Liver (tissue), 3 donors: ENCODE measurements at regions not wholly inside any gene's neighbourhood (a gene's known extent, or its start where the extent isn't known, plus 50 kb on each side); places are given as distances from the start of the nearest gene placed in this dataset.

Experiments
- GABPA ChIP-seq, 2 donors: IDR thresholded peaks in 1 of 2; conservative IDR thresholded peaks in 1 of 2; 2 replicates each; pipeline ENCODE4 v1.6.1; 2016; ENCODE audit warnings: antibody characterized with exemption in 2 of 2, mild to moderate bottlenecking in 1 of 2, moderate library complexity in 1 of 2
- HNF4A ChIP-seq, 2 donors: conservative IDR thresholded peaks; 2 replicates each; pipeline ENCODE4 v1.6.1; 2016; ENCODE audit warnings: antibody characterized with exemption in 2 of 2, mild to moderate bottlenecking in 2 of 2
- HNF4G ChIP-seq: IDR thresholded peaks from 2 replicates; pipeline ENCODE4 v1.6.1; 2016; ENCODE audit warnings: antibody characterized with exemption
- JUND ChIP-seq, 2 donors: IDR thresholded peaks; 2 replicates each; pipeline ENCODE4 v1.6.1; 2016; ENCODE audit warnings: antibody characterized with exemption in 2 of 2
- RAD21 ChIP-seq, 2 donors: IDR thresholded peaks; 2 replicates each; pipeline ENCODE4 v1.6.1; 2016; ENCODE audit warnings: antibody characterized with exemption in 2 of 2, mild to moderate bottlenecking in 2 of 2
- RXRA ChIP-seq, 2 donors: IDR thresholded peaks; 2 replicates each; pipeline ENCODE4 v1.6.1; 2017 to 2018; ENCODE audit warnings: antibody characterized with exemption in 2 of 2, mild to moderate bottlenecking in 1 of 2
- SP1 ChIP-seq: IDR thresholded peaks from 2 replicates; pipeline ENCODE4 v1.6.1; 2018; ENCODE audit warnings: antibody characterized with exemption, mild to moderate bottlenecking
- TAF1 ChIP-seq: conservative IDR thresholded peaks from 2 replicates; pipeline ENCODE4 v1.6.1; 2016; ENCODE audit warnings: antibody characterized with exemption, mild to moderate bottlenecking
- YY1 ChIP-seq: IDR thresholded peaks from 2 replicates; pipeline ENCODE4 v1.6.1; 2016; ENCODE audit warnings: antibody characterized with exemption, mild to moderate bottlenecking
- TF ChIP-seq, protein P1 (sequence below): fragments of 150-350 bp; IDR thresholded peaks from 2 replicates; pipeline ENCODE4 v1.5.1; 2017; ENCODE audit warnings: improper control_type of control experiment, low read depth, low read length; ENCODE audit not compliant: missing input control
- TF ChIP-seq, protein P2 (sequence below): IDR thresholded peaks from 2 replicates; pipeline ENCODE4 v1.6.1; 2016; ENCODE audit warnings: antibody characterized with exemption
- TF ChIP-seq, protein P3 (sequence below): IDR thresholded peaks from 2 replicates; pipeline ENCODE4 v1.6.1; 2016; ENCODE audit warnings: antibody characterized with exemption
- TF ChIP-seq, protein P4 (sequence below): IDR thresholded peaks from 2 replicates; pipeline ENCODE4 v1.6.1; 2016; ENCODE audit warnings: antibody characterized with exemption, mild to moderate bottlenecking
- donor health status: healthy.
- donor health status: healthy.

DNA sequence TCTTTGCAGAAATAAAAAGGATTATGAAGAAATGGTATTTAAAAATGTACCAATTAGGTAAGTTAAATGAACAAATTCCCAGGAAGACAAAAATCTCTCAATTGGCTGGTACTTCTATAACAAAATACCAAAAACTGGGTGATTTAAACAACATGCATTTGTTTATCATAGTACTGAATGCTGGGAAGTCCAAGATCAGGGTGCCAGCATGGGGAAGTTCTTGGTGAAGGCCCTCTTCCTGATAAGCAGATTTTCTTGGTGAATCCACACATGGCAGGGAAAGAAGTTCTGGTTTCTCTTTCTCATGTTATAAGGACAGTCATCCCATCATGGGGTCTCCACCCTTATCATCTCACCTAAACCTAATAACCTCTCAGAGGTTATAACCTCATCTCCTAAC, 271.6 kb upstream of the SETBP1 start:
- TF ChIP-seq, protein P1, sequence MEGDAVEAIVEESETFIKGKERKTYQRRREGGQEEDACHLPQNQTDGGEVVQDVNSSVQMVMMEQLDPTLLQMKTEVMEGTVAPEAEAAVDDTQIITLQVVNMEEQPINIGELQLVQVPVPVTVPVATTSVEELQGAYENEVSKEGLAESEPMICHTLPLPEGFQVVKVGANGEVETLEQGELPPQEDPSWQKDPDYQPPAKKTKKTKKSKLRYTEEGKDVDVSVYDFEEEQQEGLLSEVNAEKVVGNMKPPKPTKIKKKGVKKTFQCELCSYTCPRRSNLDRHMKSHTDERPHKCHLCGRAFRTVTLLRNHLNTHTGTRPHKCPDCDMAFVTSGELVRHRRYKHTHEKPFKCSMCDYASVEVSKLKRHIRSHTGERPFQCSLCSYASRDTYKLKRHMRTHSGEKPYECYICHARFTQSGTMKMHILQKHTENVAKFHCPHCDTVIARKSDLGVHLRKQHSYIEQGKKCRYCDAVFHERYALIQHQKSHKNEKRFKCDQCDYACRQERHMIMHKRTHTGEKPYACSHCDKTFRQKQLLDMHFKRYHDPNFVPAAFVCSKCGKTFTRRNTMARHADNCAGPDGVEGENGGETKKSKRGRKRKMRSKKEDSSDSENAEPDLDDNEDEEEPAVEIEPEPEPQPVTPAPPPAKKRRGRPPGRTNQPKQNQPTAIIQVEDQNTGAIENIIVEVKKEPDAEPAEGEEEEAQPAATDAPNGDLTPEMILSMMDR, result no peak
- TF ChIP-seq, protein P2, sequence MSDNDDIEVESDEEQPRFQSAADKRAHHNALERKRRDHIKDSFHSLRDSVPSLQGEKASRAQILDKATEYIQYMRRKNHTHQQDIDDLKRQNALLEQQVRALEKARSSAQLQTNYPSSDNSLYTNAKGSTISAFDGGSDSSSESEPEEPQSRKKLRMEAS, result no peak
- TF ChIP-seq, protein P3, sequence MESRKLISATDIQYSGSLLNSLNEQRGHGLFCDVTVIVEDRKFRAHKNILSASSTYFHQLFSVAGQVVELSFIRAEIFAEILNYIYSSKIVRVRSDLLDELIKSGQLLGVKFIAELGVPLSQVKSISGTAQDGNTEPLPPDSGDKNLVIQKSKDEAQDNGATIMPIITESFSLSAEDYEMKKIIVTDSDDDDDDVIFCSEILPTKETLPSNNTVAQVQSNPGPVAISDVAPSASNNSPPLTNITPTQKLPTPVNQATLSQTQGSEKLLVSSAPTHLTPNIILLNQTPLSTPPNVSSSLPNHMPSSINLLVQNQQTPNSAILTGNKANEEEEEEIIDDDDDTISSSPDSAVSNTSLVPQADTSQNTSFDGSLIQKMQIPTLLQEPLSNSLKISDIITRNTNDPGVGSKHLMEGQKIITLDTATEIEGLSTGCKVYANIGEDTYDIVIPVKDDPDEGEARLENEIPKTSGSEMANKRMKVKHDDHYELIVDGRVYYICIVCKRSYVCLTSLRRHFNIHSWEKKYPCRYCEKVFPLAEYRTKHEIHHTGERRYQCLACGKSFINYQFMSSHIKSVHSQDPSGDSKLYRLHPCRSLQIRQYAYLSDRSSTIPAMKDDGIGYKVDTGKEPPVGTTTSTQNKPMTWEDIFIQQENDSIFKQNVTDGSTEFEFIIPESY, result no peak
- TF ChIP-seq SP1, result no peak
- TF ChIP-seq, protein P4, sequence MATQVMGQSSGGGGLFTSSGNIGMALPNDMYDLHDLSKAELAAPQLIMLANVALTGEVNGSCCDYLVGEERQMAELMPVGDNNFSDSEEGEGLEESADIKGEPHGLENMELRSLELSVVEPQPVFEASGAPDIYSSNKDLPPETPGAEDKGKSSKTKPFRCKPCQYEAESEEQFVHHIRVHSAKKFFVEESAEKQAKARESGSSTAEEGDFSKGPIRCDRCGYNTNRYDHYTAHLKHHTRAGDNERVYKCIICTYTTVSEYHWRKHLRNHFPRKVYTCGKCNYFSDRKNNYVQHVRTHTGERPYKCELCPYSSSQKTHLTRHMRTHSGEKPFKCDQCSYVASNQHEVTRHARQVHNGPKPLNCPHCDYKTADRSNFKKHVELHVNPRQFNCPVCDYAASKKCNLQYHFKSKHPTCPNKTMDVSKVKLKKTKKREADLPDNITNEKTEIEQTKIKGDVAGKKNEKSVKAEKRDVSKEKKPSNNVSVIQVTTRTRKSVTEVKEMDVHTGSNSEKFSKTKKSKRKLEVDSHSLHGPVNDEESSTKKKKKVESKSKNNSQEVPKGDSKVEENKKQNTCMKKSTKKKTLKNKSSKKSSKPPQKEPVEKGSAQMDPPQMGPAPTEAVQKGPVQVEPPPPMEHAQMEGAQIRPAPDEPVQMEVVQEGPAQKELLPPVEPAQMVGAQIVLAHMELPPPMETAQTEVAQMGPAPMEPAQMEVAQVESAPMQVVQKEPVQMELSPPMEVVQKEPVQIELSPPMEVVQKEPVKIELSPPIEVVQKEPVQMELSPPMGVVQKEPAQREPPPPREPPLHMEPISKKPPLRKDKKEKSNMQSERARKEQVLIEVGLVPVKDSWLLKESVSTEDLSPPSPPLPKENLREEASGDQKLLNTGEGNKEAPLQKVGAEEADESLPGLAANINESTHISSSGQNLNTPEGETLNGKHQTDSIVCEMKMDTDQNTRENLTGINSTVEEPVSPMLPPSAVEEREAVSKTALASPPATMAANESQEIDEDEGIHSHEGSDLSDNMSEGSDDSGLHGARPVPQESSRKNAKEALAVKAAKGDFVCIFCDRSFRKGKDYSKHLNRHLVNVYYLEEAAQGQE, result no peak
- no peak for TF ChIP-seq JUND (IDR thresholded peaks at IDR 0.05)
- no peak for TF ChIP-seq RAD21 (IDR thresholded peaks at IDR 0.05)
- TF ChIP-seq GABPA (IDR thresholded peaks at IDR 0.05 in 1 of 2, conservative IDR thresholded peaks at IDR 0.05 in 1 of 2), result no peak
- TF ChIP-seq TAF1, result no peak
- no peak for TF ChIP-seq YY1
- no peak for TF ChIP-seq HNF4A (conservative IDR thresholded peaks at IDR 0.05)
- no peak for TF ChIP-seq RXRA (IDR thresholded peaks at IDR 0.05)
- TF ChIP-seq HNF4G, result no peak
